Suprapubic skin (tissue), 3 donors: ENCODE measurements at regions not wholly inside any gene's neighbourhood (a gene's known extent, or its start where the extent isn't known, plus 50 kb on each side); places are given as distances from the start of the nearest gene placed in this dataset.

ENCODE experiments used
- CTCF ChIP-seq, 2 donors: fragments of 200-600 bp in 1 of 2; fragments of 450-650 bp in 1 of 2; sonication (generic) in 1 of 2; IDR thresholded peaks; one replicate each; pipeline ENCODE4 v1.5.1; 2016 to 2019; ENCODE audit warnings: antibody characterized with exemption in 2 of 2, mild to moderate bottlenecking in 1 of 2, moderate library complexity in 1 of 2
- EP300 ChIP-seq: sonication (generic); formaldehyde crosslinking; IDR thresholded peaks from one replicate; pipeline ENCODE4 v1.6.1; 2017; ENCODE audit warnings: antibody characterized with exemption

- TF ChIP-seq CTCF (IDR thresholded peaks at IDR 0.05): no peak
- no peak for TF ChIP-seq EP300
Measured at GRCh38 chr11:96863520-96863919, 473.7 kb downstream of the JRKL start.
